ENCODE measurements at regions not wholly inside any gene's neighbourhood (a gene's known extent, or its start where the extent isn't known, plus 50 kb on each side); places are given as distances from the start of the nearest gene placed in this dataset.
"Not testable (repeated sequence)": the region's sequence is repeated elsewhere in the genome, so short reads cannot be mapped to it uniquely, and the experiment has no call there.

DNA sequence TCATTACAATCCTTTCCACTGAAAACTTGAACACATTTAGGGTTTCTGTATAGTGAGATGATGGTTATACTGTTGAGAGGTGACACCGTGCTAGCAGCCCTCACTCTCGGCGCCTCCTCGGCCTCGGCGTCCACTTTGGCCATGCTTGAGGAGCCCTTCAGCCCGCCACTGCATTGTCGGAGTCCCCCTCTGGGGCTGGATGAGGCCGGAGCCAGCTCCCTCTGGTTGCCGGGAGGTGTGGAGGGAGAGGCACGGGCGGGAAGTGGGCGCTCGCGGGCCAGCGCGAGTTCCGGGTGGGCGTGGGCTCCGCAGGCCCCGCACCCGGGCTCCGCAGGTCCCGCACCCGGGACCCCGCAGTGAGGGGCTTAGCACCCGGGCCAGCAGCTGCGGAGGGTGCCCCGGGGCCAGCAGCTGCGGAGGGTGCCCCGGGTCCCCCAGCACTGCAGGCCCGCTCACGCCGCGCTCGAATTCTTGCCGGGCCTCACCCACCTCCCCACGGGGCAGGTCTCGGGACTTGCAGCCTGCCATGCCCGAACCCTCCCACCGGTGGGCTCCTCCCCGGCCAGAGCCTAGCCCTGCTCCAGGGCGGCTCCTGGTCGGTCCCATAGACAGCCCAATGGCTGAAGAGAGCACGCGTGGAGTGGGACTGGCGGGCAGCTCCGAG is 145.9 kb upstream of the ZNF608 start:
- no peak for DNase-seq (ENCODE audit: low read depth in 1 of 2, low spot score in 1 of 2)

DNA sequence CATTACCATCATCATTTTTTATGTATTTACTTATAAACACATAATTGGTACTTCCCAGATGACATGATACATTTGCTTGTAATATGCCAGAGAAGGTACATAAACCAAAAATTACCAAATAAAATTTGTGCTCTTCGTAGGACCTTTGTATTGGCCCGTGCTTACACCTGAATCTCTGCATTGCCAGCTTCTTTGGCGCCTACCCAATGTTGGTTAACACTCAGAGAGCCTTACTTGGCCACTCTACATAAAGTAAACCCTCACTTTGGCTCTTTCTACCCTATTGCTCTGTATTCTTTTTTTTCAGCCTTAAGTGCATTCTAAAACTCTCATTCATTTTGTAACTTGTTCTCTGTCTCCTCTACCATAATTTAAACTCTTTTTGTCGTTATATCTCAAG is 148.1 kb upstream of the ZNF608 start:
- DNase-seq (ENCODE audit: low read depth in 1 of 2, low spot score in 1 of 2) = no peak

DNA sequence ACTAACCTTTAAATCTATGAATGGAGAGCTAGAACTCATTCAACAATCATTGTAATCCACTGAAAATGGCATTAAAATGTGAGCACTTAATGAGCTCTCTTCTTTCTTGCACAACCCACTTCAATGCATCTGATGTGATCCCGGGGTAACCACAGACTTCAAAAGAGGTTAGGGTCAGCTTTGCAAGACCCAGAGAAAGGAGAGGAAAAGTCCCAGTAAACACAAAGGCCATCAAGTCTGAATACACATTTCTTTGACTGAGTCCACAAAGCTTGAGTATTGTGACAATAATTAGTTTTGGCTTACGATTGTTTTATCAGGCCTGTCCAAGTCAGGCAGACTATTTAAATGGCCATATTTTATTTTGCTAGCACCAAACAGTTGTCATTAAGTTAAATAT is 148.8 kb upstream of the ZNF608 start:
- DNase-seq (ENCODE audit: low read depth in 1 of 2, low spot score in 1 of 2) = no peak

DNA sequence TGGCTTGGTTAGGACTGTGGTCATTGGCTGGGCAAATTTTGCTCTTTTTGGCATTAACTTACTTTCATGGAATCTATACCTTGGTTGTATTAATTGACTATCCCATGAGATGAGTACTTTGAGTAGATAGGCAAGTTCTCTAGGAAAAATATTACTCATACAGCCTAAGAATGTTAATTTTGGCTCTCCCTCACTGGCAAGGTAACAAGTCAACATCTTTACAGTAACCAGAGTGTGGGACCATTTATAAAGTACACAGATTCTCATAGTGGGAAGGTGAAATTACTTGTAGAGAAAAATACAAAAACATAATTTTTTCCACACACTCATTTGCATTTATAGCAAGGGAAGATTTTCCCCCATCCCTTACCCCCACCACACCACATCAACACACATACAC is 154.6 kb upstream of the ZNF608 start:
- no peak for DNase-seq (ENCODE audit: low read depth in 1 of 2, low spot score in 1 of 2)

GRCh38 chr5:124902097-124902821 is 155.8 kb upstream of the ZNF608 start:
- DNase-seq (ENCODE audit: low read depth in 1 of 2, low spot score in 1 of 2) = no peak

DNA sequence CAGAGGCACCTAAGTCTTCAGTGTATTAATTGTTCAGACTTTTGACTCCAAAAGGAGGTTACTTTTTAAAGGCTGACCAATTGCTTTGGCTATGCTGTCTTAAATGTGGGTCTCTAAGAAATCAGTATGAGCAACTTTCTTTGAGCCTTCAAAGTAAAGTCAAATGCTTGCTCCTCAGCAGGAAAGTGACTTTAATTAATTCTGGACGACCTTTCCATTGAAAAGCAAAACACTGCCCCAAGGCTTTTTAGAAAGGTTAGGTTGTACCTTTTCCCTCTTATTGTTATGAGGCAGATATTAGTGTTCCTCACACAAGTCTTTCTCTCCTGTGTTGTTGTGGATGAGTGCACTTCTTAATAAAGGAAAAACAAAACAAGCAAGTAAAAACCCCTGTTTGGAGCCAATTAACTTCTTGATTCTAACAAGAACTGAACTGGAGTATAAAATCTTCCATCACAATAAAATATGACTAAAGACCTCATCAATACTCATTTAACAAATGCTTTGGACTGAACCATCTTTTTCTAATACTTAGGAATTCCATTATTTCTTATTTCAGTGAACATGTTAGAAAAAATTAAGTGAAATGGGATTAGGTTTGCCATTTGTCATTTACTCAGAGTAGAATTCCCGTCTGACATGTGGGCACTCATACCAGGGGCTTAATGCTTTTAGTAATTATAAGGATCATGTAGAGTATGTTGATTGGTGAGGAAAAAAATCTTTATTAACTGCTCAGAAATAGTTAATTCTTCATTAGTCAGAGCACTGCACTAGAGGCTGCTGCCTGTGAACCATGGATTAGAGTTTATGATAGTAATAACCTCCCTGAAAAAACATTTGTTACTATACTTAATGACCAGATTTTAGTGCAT is 159.1 kb upstream of the ZNF608 start:
- DNase-seq (ENCODE audit: low read depth in 1 of 2, low spot score in 1 of 2) = no peak

DNA sequence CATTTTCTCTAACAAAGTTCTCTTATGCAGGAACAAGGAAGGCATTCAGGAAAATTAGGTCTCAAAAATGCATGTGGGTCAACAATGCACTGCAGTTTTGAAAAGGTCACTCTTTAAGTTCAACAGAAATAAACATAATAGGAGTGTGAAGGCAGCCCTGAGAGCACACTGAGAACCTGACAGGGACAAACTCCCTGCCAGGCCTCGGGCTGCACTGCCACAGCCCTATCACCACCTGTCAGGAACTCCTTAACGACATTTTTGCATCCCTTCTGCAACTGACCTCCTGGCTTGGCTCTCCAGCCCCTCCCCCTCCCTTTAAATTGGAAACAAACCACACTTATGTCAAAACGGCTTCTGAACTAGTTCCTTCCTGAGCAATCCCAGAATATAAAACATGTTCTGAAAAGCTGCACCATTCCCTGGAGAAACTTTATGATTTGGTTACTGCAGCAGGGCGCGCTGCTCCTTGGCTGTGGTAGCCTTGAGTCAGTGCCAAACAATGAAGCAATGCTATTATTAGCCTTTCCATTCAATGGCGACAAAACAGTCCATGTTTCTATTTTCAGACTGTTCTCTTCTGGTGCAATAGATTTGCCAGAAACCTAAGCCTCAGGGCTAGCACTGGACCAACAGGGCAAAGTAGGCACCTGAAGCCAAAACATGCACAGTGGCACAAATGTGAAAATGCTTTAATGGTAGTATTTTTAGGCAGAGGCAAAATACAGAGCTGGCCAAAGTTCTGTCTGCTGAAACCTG is 160.1 kb upstream of the ZNF608 start:
- DNase-seq (ENCODE audit: low read depth in 1 of 2, low spot score in 1 of 2) = no peak

DNA sequence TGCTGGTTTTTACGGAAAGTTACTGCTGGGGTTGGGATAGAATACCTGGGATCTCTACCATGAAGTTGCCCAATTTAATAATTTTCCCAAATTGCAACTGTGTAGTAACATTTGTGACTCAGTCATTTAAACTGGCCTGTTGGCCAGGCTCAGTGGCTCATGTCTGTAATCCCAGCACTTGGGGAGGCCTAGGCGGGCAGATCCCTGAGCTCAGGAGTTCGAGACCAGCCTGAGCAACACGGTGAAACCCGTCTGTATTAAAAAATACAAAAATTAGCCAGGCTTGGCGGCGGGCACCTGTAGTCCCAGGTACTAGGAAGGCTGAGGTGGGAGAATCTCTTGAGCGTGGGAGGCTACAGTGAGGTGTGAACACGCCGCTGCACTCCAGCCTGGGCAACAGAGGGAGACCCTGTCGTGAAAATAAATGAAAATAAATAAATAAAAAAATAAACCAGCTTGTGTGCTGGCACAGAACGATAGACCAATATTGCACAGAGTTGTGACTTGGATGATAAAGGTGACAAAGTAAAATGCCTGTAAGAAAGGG is 160.7 kb upstream of the ZNF608 start:
- DNase-seq (ENCODE audit: low read depth in 1 of 2, low spot score in 1 of 2) = no peak

DNA sequence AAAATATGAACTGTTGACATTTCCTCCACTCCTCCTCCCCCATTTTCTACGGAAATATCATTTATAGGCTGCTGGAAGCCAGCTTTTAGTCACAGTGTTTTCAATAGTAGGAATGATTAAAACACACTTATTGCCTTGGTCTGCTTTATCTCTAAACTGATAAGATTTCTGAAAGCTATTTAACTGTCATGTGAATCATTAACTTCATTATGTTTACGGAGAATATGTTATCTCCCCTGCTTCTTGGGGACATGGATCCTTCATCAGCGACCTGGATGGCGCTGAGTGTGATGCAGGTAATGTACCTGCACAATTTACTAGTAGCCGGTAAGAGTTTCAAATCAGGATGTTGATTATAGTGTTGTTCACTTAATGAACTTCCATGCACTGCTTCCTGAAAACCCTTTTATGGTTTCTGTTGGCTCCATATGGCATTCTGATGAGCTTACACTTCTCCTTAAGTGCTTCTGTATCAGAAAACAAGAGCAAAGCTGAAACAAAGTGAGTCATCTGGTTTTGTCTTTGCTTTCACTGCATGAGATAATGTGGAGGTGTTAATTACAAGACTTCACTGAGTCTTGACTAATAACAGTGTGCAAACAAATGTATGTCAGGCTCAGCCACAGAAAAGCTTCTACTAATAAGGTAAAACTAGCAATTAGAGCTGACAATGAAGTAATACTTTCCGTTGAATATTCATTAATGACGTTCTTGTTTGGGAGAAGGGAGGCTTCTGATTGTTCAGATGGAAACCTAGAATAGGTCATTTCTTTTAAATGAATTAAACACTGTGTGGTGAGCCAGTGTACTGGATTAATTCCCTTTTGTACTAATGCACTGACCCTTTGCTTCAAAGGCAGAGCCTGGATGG is 162.4 kb upstream of the ZNF608 start:
- DNase-seq (ENCODE audit: low read depth in 1 of 2, low spot score in 1 of 2) = no peak

GRCh38 chr5:124909734-124910133 is 163.3 kb upstream of the ZNF608 start:
- no peak for DNase-seq (ENCODE audit: low read depth in 1 of 2, low spot score in 1 of 2)

DNA sequence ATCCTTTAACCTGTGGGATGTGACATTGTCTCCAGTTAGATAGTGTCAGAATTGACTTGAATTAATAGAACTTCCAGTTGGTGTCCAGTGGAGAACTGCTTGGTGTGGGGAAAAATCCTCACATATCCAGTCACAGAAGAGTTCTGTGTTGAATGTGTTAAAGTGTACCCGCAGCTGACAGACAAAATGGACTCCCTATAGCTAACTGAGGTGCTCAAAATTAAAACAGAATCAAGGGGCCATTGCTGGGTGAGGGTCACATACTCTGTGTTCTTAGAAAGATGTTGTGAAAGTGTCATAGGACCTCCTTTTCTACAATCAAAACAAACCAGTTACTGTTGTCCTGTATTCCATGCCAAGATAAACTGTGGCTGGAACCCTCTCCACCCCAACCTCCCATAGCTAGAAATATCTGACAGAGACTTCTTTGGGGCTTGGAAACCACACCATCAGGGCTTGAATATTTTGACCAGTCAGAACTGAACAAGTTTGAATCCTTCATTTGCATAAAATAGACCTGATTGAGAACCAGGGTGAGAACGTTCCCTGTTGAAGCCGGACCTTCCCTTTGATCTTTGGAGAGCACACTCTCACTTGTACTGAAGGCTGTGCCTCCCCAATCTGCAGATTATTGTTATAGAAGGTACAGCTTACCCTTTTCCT is 164.0 kb upstream of the ZNF608 start:
- DNase-seq (ENCODE audit: low read depth in 1 of 2, low spot score in 1 of 2) = no peak

- no peak for DNase-seq (ENCODE audit: low read depth in 1 of 2, low spot score in 1 of 2)
These were observed 166.3 kb upstream of the ZNF608 start for GRCh38 chr5:124912638-124913328.

DNA sequence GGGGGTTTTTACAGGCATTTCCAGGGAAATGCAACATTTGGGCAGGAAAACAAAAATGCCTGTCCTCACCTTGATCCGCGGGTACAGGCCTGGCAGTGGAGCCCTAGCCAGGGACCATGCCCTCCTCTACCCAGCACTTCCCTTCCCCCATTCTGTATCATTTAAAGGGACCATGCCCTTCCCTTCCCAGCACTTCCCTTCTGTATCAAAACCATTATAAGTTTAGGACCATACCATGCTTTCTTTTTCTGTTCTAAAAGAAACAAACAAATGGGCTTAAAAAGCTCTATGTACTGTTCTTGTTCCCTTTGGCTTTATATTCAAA is 166.9 kb upstream of the ZNF608 start:
- no peak for DNase-seq (ENCODE audit: low read depth in 1 of 2, low spot score in 1 of 2)

GRCh38 chr5:124916313-124916712 is 169.9 kb upstream of the ZNF608 start:
- not testable (repeated sequence) for DNase-seq (ENCODE audit: low read depth in 1 of 2, low spot score in 1 of 2)

GRCh38 chr5:124918618-124919017 is 172.2 kb upstream of the ZNF608 start:
- no peak for DNase-seq (ENCODE audit: low read depth in 1 of 2, low spot score in 1 of 2)

- no peak for DNase-seq (ENCODE audit: low read depth in 1 of 2, low spot score in 1 of 2)
These were observed 172.6 kb upstream of the ZNF608 start for GRCh38 chr5:124919076-124919475.

DNA sequence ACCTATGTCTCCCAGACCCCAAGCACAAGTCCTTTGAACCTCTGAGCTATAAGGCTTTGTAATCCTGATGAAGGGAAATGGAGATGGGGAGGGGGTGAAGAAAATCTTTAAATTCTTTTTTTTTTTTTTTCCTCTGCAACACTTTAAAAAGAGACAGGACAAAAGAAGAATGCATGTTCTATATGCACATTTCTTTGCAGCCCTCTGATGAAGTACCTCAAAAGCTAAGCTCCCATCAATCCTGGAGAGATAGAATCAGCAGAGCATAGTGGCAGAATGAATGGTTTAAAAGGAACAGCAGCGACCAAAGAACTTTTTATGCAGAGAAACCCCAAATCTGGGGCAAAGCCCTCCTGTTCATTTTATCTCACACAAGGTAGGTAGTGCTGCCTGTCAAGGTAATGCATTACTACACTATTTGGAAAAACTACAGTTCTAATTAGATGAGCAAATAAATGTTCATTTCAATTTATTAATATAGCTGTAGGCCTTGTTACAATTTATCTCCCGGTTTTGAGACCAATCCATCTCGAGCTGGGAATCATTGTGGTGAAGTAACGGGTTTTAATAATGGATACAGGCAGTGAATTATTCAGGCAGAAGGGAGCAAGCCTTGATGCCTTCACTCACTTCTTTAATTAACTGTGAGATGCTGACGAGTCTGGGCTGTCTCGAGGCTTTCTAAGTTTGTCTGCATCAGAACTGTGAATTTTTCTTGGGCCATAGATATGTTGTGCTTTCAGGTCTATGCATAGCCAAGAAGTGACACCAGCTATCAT is 173.5 kb upstream of the ZNF608 start:
- no peak for DNase-seq (ENCODE audit: low read depth in 1 of 2, low spot score in 1 of 2)
